ENCODE measurements at regions not wholly inside any gene's neighbourhood (a gene's known extent, or its start where the extent isn't known, plus 50 kb on each side); places are given as distances from the start of the nearest gene placed in this dataset.
A peak's percentile ranks its signal among the peaks of the same experiment; 100 is the strongest.

DNA sequence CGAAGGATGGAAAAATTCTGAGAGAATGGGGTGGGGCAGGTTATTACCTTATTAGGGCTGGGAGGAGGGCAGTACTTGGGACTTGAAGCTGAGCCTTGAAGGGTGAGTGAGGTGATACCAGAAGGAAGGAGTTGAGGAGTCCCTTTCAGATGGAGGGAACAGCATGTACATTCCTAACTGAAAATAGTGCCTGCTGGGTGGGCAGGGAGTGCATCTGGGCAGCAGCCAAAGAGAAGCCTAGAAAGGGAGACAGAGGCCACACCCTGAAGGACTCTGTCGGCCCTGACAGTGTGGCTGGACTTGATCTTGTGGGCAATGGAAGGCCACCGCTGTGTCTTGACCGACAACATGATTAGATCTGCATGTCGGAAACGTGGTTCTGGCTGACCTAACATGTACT, 147.6 kb downstream of the NDUFA12 start:
- no peak overlapping the region for H3K27ac ChIP-seq
- DNase-seq (ENCODE audit: low read depth in 1 of 2, low spot score in 1 of 2) (no peak), FAIRE-seq (no peak), ATAC-seq (no peak)
- no peak for TF ChIP-seq EHF (CRISPR knock-in tag; IDR thresholded peaks at IDR 0.05)
- CTCF ChIA-PET: interaction anchor here (0.8 to 1.0 kb wide), 2 partner anchors 39 to 44 kb away, joined by 3 read pairs; no protein-coding TSS in a partner anchor
- H3K4me2 ChIP-seq: no peak overlapping the region
- POLR2A ChIA-PET: no interaction called here
- H3K9me3 ChIP-seq: no peaks in the 10 kb centered on the region
- 55% methylated on average over 6 of the region's 6 CpGs for WGBS (ENCODE audit: missing lambda C conversion rate)
- no peaks in the 10 kb centered on the region for H3K4me1 ChIP-seq
- H3K4me3 ChIP-seq: no peak overlapping the region

DNA sequence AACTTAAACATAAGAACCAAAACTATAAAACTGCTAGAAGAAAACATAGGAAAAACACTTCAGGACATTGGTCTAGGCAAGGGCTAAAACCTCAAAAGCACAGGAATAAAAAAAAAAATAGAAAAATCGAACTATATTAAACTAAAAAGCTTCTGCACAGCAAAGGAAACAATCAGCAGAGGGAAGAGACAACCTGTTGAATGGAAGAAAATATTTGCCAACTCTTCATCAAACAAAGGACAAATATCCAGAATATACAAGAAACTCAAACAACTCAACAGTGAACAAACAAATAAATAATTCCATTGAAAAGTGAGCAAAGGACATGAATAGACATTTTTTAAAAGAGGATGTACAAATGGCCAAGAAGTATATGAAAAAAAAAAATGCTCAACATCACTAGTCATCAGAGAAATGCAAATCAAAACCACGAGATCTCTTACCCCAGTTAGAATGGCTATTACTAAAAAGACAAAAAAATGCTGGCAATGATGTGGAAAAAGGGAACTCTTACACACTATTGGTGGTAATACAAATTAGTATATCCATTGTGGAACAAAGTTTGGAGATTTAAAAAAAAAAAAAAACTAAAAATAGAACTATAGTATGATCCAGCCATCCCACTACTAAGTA, 152.0 kb downstream of the NDUFA12 start:
- no peaks in the 10 kb centered on the region for H3K4me1 ChIP-seq
- no peak for DNase-seq (ENCODE audit: low read depth in 1 of 2, low spot score in 1 of 2)
- H3K9me3 ChIP-seq: no peaks in the 10 kb centered on the region
- 1% methylated on average over 2 of the region's 2 CpGs for WGBS (ENCODE audit: missing lambda C conversion rate)
- H3K4me3 ChIP-seq: no peak overlapping the region
- no peak for TF ChIP-seq ZNF302 (CRISPR knock-in tag; IDR thresholded peaks at IDR 0.05)
- TF ChIP-seq TP53 (CRISPR knock-in tag; IDR thresholded peaks at IDR 0.05): no peak
- no peak for TF ChIP-seq POLR2AphosphoS2 (conservative IDR thresholded peaks at IDR 0.05; ENCODE audit: low read length)
- TF ChIP-seq RARB (CRISPR knock-in tag; IDR thresholded peaks at IDR 0.05): no peak
- no peak for TF ChIP-seq FOSB (CRISPR knock-in tag; IDR thresholded peaks at IDR 0.05)
- no peak for TF ChIP-seq MYC (IDR thresholded peaks at IDR 0.05; ENCODE audit: borderline replicate concordance, low read length)
- CTCF ChIA-PET: no interaction called here
- FAIRE-seq: no peak
- no peak overlapping the region for H3K4me2 ChIP-seq
- ATAC-seq: no peak
- H3K27ac ChIP-seq: no peak overlapping the region
- POLR2A ChIA-PET: no interaction called here

DNA sequence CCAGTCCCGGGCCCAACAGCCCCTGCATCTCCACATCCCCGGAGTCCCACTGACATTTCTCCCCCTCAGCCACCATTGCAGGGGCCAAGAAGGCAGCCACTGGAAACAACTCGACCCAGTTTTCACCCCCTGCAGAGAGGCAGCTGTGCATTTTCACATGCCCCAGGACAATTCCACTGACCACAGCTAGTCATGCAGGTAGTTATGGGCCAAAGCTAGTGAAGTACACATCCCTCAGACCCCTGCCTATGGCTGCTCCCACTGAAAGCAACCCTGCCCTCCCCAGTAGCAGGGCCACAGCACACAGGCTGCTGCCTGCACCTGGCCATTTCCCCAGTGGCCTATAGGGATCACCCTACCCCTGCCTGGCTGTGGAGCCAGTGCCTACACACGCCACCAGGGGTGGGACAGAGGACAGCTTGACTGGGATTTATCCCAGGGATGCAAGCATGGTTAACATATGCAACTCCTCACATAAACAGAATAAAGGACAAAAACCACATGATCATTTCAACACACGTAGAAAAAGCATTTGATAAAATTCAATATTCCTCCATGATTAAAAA, 154.0 kb downstream of the NDUFA12 start:
- 16% methylated on average over 4 of the region's 5 CpGs for WGBS (ENCODE audit: missing lambda C conversion rate)
- CTCF ChIA-PET: no interaction called here
- TF ChIP-seq RNF2 (IDR thresholded peaks at IDR 0.05; ENCODE audit: borderline replicate concordance, low read depth) (no peak), TFCP2L1 (CRISPR knock-in tag; IDR thresholded peaks at IDR 0.05) (no peak), FOSL2 (IDR thresholded peaks at IDR 0.05) (no peak), FOSL2 (CRISPR knock-in tag; IDR thresholded peaks at IDR 0.05) (no peak), ESRRA (IDR thresholded peaks at IDR 0.05; ENCODE audit: borderline replicate concordance, low read length) (no peak), JUN (IDR thresholded peaks at IDR 0.05) (no peak), ZFP36 (IDR thresholded peaks at IDR 0.05; ENCODE audit: borderline replicate concordance, partially characterized antibody) (no peak), RFX5 (IDR thresholded peaks at IDR 0.05) (no peak), TP53 (CRISPR knock-in tag; IDR thresholded peaks at IDR 0.05) (no peak), SREBF2 (IDR thresholded peaks at IDR 0.05) (no peak), HOXA7 (CRISPR knock-in tag; IDR thresholded peaks at IDR 0.05) (no peak), POLR2A (IDR thresholded peaks at IDR 0.05; ENCODE audit: low read length) (no peak)
- TF ChIP-seq, protein P1, sequence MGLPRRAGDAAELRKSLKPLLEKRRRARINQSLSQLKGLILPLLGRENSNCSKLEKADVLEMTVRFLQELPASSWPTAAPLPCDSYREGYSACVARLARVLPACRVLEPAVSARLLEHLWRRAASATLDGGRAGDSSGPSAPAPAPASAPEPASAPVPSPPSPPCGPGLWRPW (IDR thresholded peaks at IDR 0.05): no peak
- TF ChIP-seq, protein P2, sequence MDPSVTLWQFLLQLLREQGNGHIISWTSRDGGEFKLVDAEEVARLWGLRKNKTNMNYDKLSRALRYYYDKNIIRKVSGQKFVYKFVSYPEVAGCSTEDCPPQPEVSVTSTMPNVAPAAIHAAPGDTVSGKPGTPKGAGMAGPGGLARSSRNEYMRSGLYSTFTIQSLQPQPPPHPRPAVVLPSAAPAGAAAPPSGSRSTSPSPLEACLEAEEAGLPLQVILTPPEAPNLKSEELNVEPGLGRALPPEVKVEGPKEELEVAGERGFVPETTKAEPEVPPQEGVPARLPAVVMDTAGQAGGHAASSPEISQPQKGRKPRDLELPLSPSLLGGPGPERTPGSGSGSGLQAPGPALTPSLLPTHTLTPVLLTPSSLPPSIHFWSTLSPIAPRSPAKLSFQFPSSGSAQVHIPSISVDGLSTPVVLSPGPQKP (IDR thresholded peaks at IDR 0.05; ENCODE audit: low read depth, low read length): no peak
- TF ChIP-seq, protein P3, sequence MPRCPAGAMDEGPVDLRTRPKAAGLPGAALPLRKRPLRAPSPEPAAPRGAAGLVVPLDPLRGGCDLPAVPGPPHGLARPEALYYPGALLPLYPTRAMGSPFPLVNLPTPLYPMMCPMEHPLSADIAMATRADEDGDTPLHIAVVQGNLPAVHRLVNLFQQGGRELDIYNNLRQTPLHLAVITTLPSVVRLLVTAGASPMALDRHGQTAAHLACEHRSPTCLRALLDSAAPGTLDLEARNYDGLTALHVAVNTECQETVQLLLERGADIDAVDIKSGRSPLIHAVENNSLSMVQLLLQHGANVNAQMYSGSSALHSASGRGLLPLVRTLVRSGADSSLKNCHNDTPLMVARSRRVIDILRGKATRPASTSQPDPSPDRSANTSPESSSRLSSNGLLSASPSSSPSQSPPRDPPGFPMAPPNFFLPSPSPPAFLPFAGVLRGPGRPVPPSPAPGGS (IDR thresholded peaks at IDR 0.05): no peak
- TF ChIP-seq, protein P4, sequence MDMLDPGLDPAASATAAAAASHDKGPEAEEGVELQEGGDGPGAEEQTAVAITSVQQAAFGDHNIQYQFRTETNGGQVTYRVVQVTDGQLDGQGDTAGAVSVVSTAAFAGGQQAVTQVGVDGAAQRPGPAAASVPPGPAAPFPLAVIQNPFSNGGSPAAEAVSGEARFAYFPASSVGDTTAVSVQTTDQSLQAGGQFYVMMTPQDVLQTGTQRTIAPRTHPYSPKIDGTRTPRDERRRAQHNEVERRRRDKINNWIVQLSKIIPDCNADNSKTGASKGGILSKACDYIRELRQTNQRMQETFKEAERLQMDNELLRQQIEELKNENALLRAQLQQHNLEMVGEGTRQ (IDR thresholded peaks at IDR 0.05): no peak

More for the DNA sequence above, 154.0 kb downstream of the NDUFA12 start:
- Histone ChIP-seq H3K4me1 (no peaks in the 10 kb centered on the region), H3K4me3 (no peak overlapping the region), H3K4me2 (no peak overlapping the region), H3K9me3 (no peaks in the 10 kb centered on the region), H3K27ac (no peak overlapping the region)
- POLR2A ChIA-PET: no interaction called here
- FAIRE-seq (no peak), DNase-seq (ENCODE audit: low read depth in 1 of 2, low spot score in 1 of 2) (no peak), ATAC-seq (peak; percentile 72 to 73; a peak in 5 of 6 replicates)
